GM21381 (cell line): ENCODE measurements at regions not wholly inside any gene's neighbourhood (a gene's known extent, or its start where the extent isn't known, plus 50 kb on each side); places are given as distances from the start of the nearest gene placed in this dataset.

Experiments used
- ATAC-seq: cut with Tn5 transposase; IDR thresholded peaks from one replicate; pipeline ENCODE4 v1.9.1; 2021; ENCODE audit warnings: mild to moderate bottlenecking, moderate library complexity; ENCODE audit not compliant: unreplicated experiment

GRCh38 chr21:29436650-29437049 is 137.9 kb downstream of the BACH1 start:
- ATAC-seq: no peak

- no peak for ATAC-seq
Observed at GRCh38 chr21:29441651-29442050, 142.9 kb downstream of the BACH1 start.

- ATAC-seq: no peak
Observed at GRCh38 chr21:29443411-29444010, 144.8 kb downstream of the BACH1 start.

GRCh38 chr21:29448766-29449165 is 150.0 kb downstream of the BACH1 start:
- ATAC-seq: no peak

GRCh38 chr21:29449306-29449950 is 150.7 kb downstream of the BACH1 start:
- ATAC-seq: no peak

- no peak for ATAC-seq
Observed at GRCh38 chr21:29450058-29450457, 151.3 kb downstream of the BACH1 start.

- no peak for ATAC-seq
Observed at GRCh38 chr21:29453511-29453910, 154.8 kb downstream of the BACH1 start.

GRCh38 chr21:29454179-29454578 is 155.5 kb downstream of the BACH1 start:
- ATAC-seq: no peak

- no peak for ATAC-seq
Observed at GRCh38 chr21:29462479-29462878, 163.8 kb downstream of the BACH1 start.

GRCh38 chr21:29465546-29465945 is 166.8 kb downstream of the BACH1 start:
- ATAC-seq: no peak

- no peak for ATAC-seq
Observed at GRCh38 chr21:29466532-29466931, 167.8 kb downstream of the BACH1 start.

- no peak for ATAC-seq
Observed at GRCh38 chr21:29470397-29470796, 171.7 kb downstream of the BACH1 start.

- ATAC-seq: no peak
Observed at GRCh38 chr21:29473808-29474207, 175.1 kb downstream of the BACH1 start.

GRCh38 chr21:29475329-29475728 is 176.6 kb downstream of the BACH1 start:
- no peak for ATAC-seq

GRCh38 chr21:29477347-29477746 is 178.6 kb downstream of the BACH1 start:
- no peak for ATAC-seq

- ATAC-seq: no peak
Observed at GRCh38 chr21:29477941-29478340, 179.2 kb downstream of the BACH1 start.

- no peak for ATAC-seq
Observed at GRCh38 chr21:29481081-29481480, 182.4 kb downstream of the BACH1 start.

GRCh38 chr21:29481641-29482040 is 182.9 kb downstream of the BACH1 start:
- ATAC-seq: no peak

GRCh38 chr21:29486306-29486807 is 187.6 kb downstream of the BACH1 start:
- ATAC-seq: no peak
